ENCODE measurements at regions not wholly inside any gene's neighbourhood (a gene's known extent, or its start where the extent isn't known, plus 50 kb on each side); places are given as distances from the start of the nearest gene placed in this dataset.
"Not testable (repeated sequence)": the region's sequence is repeated elsewhere in the genome, so short reads cannot be mapped to it uniquely, and the experiment has no call there.

GRCh38 chr2:145383961-145384360 is 864.0 kb upstream of the ZEB2 start:
- DNase-seq = no peak

- no peak for DNase-seq
Observed at GRCh38 chr2:145380436-145381017, 860.6 kb upstream of the ZEB2 start.

GRCh38 chr2:145379934-145380333 is 860.0 kb upstream of the ZEB2 start:
- no peak for DNase-seq

DNA sequence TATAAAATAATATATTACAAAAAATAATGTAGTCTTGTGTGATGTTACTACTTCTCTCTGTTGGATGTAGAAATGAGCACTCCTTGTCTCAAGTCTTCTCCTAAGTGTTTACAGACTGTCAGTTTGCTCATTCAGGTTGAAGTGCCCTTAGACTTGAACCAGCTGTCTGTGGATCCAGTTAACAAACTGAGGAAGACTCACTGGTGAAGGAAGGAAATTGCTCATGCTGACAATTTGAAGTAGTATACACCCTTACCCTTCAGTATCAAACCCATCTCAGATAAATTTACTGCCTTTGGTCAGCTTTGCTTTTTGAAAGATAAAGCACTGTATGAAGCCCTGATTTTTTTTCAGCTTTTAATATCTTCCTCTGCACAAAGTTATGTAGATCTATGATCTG is 854.2 kb upstream of the ZEB2 start:
- no peak for DNase-seq

DNA sequence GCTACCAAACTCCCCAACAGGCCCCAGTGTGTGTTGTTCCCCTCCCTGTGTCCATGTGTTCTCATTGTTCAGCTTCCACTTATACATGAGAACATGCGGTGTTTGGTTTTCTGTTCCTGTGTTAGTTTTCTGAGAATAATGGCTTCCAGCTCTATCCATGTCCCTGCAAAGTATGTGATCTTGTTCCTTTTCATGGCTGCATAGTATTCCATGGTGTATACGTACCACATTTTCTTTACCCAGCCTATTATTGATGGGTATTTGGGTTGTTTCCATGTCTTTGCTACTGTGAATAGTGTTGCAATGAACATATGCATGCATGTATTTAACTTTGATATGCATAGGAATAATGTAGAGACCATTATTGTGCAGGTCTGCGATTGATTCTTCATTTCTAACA is 847.4 kb upstream of the ZEB2 start:
- not testable (repeated sequence) for DNase-seq

- no peak for DNase-seq
Observed at GRCh38 chr2:145366341-145366740, 846.4 kb upstream of the ZEB2 start.

GRCh38 chr2:145360129-145360790 is 840.3 kb upstream of the ZEB2 start:
- no peak for DNase-seq

GRCh38 chr2:145359561-145359960 is 839.6 kb upstream of the ZEB2 start:
- no peak for DNase-seq

GRCh38 chr2:145356056-145356455 is 836.1 kb upstream of the ZEB2 start:
- no peak for DNase-seq

GRCh38 chr2:145352484-145352883 is 832.6 kb upstream of the ZEB2 start:
- no peak for DNase-seq

DNA sequence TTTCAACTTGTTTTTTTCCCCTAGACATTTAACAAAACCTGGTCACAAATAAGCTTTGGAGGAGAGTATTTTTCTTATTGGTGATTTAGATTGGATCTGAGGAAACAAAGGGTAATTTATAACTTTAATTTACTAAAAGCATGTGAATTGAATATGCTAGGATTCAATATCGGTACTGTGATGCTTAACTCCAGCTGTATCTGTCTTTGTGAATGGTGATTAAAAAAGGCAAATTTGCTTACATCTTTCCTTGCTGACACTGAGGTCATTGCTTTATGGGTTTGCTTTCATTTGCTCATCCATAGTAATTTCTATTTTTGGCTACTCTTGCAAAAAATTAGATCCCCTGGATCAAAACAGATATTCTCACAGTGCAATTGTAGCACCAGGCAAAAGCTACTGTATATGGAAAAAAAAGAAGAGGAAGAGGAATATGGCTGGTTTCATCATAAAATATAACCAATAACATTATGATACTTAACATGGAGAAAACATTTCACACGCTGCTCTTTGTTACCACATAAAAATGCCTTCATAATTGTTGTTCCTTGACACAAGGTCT is 832.0 kb upstream of the ZEB2 start:
- no peak for DNase-seq

DNA sequence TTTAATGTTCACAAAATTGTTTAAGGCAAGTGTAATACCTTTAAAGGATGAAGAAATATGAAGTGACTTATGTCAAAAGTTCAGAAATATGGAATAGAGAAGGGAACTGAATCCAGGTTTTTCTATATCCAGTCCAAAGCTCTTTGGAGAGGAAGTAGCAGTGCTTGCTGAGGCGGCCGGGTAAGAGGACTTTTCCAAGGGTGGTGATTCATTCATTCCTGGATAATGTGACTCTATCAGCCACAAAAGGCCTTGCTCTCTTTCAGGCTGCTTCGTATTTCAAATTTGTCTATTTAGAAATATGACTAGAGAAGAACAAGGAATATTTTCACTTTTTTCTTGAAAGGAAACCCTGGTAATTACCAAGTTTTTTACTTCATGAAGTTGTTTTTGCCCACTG is 830.1 kb upstream of the ZEB2 start:
- DNase-seq = no peak

- no peak for DNase-seq
Observed at GRCh38 chr2:145344076-145344724, 824.3 kb upstream of the ZEB2 start.

DNA sequence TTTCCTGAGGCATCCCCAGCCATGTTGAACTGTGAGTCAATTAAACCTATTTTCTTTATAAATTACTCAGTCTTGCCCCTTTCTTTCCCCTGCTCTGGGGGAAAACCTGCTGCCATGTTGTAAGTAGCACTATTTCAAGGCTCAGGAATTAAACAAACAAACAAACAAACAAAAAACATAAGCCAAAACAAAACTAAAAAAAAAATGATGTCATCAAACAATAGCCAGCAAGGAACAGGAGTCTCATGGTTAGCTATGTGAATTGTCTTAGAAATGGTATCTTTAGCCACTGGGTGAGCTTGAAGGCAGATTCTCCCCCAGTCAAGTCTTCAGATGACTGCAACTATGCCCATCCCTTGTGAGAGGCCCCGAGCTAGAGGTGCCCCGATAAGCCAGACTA is 823.4 kb upstream of the ZEB2 start:
- DNase-seq = no peak

DNA sequence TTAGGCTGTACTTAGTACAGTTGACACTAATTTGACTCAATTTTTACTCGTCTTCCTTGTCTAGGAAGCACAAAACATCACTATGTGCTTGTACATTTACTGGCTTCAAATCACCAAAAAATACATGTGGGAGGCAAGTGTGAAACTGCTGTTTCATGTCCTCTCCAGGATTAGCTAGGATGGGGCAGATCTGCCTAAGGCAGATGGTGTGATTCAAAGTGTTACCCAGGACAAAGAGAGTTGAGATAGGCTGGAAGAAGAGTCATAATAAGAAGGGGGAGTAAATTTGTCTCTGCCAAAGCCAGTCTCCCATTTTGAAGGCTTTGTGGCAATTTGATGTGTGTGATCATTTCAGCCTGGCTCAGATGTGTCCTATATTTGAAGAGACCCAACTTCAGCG is 821.6 kb upstream of the ZEB2 start:
- no peak for DNase-seq

- no peak for DNase-seq
Observed at GRCh38 chr2:145339646-145340045, 819.7 kb upstream of the ZEB2 start.

DNA sequence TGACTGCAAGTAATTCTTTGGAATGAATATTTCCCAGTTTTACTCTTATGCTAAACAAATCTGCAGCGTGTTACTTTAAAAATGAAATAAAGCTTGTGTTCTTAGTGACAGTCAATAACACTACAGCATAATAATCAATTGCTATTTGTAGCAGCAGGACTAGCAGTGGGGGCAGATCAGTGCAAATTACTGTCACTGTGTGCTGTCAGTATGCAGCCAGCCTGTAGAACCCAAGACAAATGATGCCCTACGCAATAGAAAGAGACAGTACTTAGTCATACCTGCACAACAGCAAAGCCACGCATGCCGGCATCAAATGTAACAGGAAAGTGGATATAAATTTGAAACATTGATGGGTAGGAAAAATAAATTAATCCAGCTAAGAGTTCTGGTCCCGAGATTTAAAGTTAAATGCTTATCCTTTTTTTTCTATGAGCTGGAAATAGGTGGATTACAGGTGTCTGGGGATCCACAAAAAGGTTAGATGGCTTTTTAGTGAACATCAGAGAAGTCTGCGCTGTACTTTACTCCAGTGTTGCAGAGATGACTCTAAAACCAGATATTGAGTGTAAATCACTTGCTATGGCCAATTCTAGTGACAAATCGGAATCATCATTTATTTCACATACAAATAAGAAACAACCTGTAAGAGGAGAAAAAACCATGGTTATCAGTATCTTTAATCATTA is 812.4 kb upstream of the ZEB2 start:
- no peak for DNase-seq

DNA sequence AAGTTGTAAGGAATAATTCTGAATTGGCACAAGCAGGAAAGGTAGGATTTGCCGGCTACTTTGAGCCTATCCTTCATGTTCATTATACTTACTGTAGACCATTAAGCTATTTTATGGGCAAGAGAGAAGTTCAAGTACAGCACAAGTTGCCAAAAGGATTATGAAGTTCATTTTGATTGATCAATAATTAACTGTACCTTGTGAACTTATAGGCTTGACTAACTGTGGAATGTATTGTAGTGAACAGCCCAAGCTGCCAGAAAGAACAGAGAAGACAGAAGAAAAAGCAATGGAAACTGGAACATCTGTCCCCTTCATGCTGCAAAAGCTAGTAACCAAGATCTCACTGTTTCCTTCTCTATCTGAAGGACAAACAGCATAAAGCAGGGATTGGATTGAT is 810.1 kb upstream of the ZEB2 start:
- no peak for DNase-seq

DNA sequence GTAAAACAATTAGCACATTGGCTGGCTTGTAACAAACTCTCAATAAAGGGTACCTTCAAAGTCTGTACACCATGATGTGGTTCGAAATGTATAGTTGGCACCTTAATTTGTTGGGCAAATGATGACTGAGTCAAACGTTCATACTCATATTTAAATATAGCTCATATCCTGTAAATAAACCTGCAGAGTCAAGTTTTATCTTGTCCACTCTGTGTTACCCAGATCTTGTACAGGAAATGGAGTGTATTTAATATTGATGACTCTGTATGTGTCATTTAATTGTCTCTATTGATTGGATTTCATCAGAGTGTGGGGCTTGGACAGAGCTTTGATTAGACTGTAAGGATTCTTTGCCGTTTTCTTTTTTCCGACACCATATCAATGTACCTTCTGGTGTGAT is 805.6 kb upstream of the ZEB2 start:
- no peak for DNase-seq

DNA sequence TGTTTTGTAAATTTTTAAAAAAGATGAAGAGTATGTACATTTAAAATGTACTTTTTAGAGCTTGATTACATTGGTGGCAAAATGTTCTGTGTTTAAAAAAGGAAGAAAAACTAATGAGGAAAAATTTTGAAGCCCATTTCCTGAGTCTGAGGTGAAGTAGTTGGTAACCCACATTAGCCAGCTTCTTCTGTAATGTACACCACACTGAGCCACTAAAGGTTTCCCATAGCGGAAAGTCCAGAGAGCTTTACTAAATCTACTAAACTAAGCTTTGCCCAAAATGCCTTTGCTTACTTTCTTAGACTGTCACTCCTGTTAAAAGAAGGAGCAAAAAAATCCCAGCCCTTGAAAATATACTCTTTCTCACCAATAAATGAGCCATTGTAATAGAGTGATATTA is 804.8 kb upstream of the ZEB2 start:
- no peak for DNase-seq

DNA sequence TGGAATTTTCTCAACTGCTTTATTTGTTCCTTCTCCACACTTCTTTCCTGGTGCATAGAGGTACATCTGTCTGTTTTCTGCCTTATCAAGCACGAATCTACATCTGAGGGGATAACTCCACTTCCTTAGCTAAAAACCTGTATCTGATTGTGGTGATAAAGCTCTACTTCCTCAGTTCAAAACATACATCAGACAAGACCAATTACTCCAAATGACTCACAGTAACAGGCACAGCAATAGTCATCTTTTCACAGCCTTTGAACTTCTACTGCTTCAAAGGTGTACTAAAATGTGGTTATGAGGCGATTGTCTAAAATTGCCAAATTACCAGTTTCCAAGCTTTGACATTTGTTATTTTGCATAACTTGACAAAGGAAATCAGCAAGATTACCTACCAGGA is 803.6 kb upstream of the ZEB2 start:
- DNase-seq = no peak

DNA sequence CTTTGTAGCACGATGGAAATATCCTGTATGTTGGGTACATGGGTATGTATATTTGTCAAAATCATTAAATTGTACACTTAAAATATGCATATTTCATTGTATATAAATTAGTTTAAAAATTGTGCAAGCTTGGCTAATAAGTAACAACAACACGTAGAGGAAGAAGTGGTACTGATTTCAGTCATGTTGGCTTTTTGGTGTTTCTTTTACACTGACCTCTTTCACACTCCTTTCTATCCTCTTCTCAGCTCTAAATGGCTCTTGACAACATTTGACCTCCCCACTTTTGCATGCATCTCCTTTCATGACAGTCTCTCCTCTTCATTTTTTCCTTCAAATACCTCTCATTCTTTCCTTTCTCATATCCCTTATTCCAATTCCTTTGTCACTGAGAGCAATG is 801.4 kb upstream of the ZEB2 start:
- DNase-seq = no peak

DNA sequence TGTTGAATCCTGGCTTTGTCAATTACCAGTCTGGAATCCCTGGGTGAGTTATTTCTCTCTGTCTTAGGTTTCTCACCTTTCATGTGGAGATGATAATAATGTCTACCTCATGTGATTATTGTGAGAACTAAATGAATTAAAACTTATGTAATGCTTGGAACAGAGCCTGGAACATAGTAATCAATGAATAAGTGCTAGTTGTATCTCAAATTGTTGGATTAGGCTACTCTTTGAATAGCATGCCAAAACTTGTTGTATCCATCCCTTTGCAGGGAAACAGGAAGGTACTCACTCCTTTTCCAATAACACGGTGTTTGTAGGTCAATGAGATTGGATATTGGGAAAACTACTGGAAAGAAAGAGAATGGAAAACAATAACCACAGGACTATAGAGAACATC is 796.6 kb upstream of the ZEB2 start:
- DNase-seq = no peak

DNA sequence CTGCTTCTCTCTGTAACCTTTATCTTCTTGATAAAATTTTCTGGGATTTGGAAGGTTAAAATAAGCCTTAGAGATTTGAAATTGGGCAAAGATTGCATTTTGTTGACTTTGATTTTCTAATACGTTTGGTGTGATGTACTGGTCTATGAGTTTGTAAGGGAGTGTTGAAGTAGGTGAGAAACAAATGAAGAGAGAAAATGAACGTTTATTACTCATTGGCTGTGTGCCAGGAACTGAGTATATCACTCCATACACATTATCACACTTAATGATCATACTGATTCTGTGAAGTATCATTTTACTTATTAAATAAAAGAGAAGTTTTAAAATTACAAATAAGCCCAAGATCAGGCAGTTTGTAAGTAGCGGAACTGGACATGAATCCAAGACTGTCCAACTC is 795.1 kb upstream of the ZEB2 start:
- no peak for DNase-seq

Measured in midbrain (tissue), 1 donor.